ENCODE measurements at regions not wholly inside any gene's neighbourhood (a gene's known extent, or its start where the extent isn't known, plus 50 kb on each side); places are given as distances from the start of the nearest gene placed in this dataset.

DNA sequence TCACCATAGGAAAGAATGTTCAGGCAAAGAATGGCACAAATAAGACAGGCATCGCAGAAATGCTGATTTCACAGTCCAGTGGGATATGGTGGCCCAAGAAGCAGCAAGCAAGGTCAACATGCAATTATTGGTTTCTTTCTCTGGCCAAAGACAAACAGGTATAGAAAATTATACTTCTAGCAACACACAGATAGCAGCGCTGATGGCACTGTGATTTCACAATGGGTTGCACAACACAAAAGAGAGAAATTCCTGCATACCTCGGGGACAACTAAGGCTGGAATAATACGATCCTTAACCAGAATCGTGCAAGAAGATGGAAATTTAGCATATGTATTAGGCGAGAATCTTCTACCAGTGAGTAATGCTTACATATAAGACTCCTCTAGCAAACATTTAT is 76.3 kb upstream of the NR2F2 start:
- ATAC-seq (no peak), DNase-seq (no peak)
- POLR2A ChIA-PET, result no interaction called here
- no peaks in the 10 kb centered on the region for H3K4me1 Mint-ChIP-seq
- peaks cover 3 to 25% (median 6%) of the 10 kb centered on the region in 5 donors for H3K27me3 Mint-ChIP-seq
- H3K36me3 Mint-ChIP-seq, result no peaks in the 10 kb centered on the region
- H3K27ac Mint-ChIP-seq, result no peak overlapping the region
- no peak overlapping the region for H3K4me3 Mint-ChIP-seq
- peaks cover 0 to 13% (median 2%) of the 10 kb centered on the region in 9 donors for H3K9me3 Mint-ChIP-seq

GRCh38 chr15:96255599-96255998 is 74.9 kb upstream of the NR2F2 start:
- ATAC-seq, result no peak
- no peak for DNase-seq
- no peak overlapping the region for H3K4me3 Mint-ChIP-seq
- peaks cover 2 to 37% (median 6%) of the 10 kb centered on the region in 5 donors for H3K27me3 Mint-ChIP-seq
- H3K36me3 Mint-ChIP-seq, result no peaks in the 10 kb centered on the region
- POLR2A ChIA-PET, result no interaction called here
- H3K4me1 Mint-ChIP-seq, result no peaks in the 10 kb centered on the region
- H3K27ac Mint-ChIP-seq, result no peak overlapping the region
- H3K9me3 Mint-ChIP-seq, result peaks cover 0 to 13% (median 0%) of the 10 kb centered on the region in 9 donors

- ATAC-seq, result no peak
- POLR2A ChIA-PET, result no interaction called here
- Mint-ChIP-seq H3K4me3 (no peak overlapping the region), H3K27ac (no peak overlapping the region), H3K36me3 (no peaks in the 10 kb centered on the region), H3K27me3 (peaks cover under 1 to 36% (median 7%) of the 10 kb centered on the region in 5 donors), H3K4me1 (no peaks in the 10 kb centered on the region), H3K9me3 (peaks cover 0 to 5% (median 0%) of the 10 kb centered on the region in 9 donors)
- no peak for DNase-seq
Observed at GRCh38 chr15:96261575-96262034, 68.9 kb upstream of the NR2F2 start.

- Mint-ChIP-seq H3K27me3 (peaks cover 2 to 36% (median 7%) of the 10 kb centered on the region in 5 donors), H3K36me3 (no peaks in the 10 kb centered on the region), H3K4me1 (no peaks in the 10 kb centered on the region), H3K9me3 (peaks cover 0 to 5% (median 0%) of the 10 kb centered on the region in 9 donors), H3K4me3 (no peak overlapping the region), H3K27ac (no peak overlapping the region)
- ATAC-seq (no peak), DNase-seq (no peak)
- POLR2A ChIA-PET, result no interaction called here
Observed at GRCh38 chr15:96262097-96262496, 68.4 kb upstream of the NR2F2 start.

GRCh38 chr15:96262549-96263489 is 67.7 kb upstream of the NR2F2 start:
- DNase-seq (no peak), ATAC-seq (no peak)
- no peak overlapping the region for H3K4me3 Mint-ChIP-seq
- H3K36me3 Mint-ChIP-seq, result no peaks in the 10 kb centered on the region
- H3K27ac Mint-ChIP-seq, result no peak overlapping the region
- peaks cover 2 to 36% (median 9%) of the 10 kb centered on the region in 5 donors for H3K27me3 Mint-ChIP-seq
- H3K4me1 Mint-ChIP-seq, result no peaks in the 10 kb centered on the region
- peaks cover 0 to 5% (median 0%) of the 10 kb centered on the region in 9 donors for H3K9me3 Mint-ChIP-seq
- POLR2A ChIA-PET, result no interaction called here

GRCh38 chr15:96264351-96264798 is 66.1 kb upstream of the NR2F2 start:
- ATAC-seq (no peak), DNase-seq (no peak)
- H3K4me3 Mint-ChIP-seq, result no peak overlapping the region
- POLR2A ChIA-PET, result no interaction called here
- peaks cover 2 to 26% (median 8%) of the 10 kb centered on the region in 5 donors for H3K27me3 Mint-ChIP-seq
- peaks cover 0 to 5% (median 0%) of the 10 kb centered on the region in 9 donors for H3K9me3 Mint-ChIP-seq
- no peaks in the 10 kb centered on the region for H3K36me3 Mint-ChIP-seq
- H3K4me1 Mint-ChIP-seq, result no peaks in the 10 kb centered on the region
- no peak overlapping the region for H3K27ac Mint-ChIP-seq

GRCh38 chr15:96264801-96265515 is 65.5 kb upstream of the NR2F2 start:
- no peak overlapping the region for H3K4me3 Mint-ChIP-seq
- ATAC-seq, result no peak
- no peaks in the 10 kb centered on the region for H3K36me3 Mint-ChIP-seq
- peaks cover 2 to 20% (median 8%) of the 10 kb centered on the region in 5 donors for H3K27me3 Mint-ChIP-seq
- H3K4me1 Mint-ChIP-seq, result no peaks in the 10 kb centered on the region
- DNase-seq, result no peak
- H3K27ac Mint-ChIP-seq, result no peak overlapping the region
- H3K9me3 Mint-ChIP-seq, result peaks cover 0 to 5% (median 0%) of the 10 kb centered on the region in 9 donors
- POLR2A ChIA-PET, result no interaction called here

DNA sequence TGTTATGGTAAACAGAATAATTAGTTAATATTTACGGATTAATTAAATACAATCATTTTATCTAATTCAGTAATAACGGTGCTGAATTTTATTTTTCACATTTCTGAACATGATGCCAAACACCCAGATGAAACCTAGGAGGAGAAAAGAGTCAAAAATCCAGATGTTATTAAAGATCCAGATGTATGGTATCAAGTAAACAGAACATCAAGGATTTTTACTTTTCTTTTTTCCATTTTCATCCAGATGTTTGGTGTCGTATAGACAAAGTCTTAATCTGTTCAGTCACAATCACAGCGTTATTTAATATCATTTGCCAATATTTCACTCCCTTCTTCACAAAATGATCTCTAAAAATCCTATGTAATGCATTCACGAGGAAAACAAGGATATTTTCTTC is 64.0 kb upstream of the NR2F2 start:
- Mint-ChIP-seq H3K4me3 (no peak overlapping the region), H3K4me1 (no peaks in the 10 kb centered on the region), H3K27me3 (peaks cover 2 to 11% (median 8%) of the 10 kb centered on the region in 5 donors), H3K27ac (no peak overlapping the region), H3K9me3 (peaks cover 0 to 5% (median 0%) of the 10 kb centered on the region in 9 donors), H3K36me3 (no peaks in the 10 kb centered on the region)
- no peak for DNase-seq
- POLR2A ChIA-PET, result no interaction called here
- ATAC-seq, result no peak

DNA sequence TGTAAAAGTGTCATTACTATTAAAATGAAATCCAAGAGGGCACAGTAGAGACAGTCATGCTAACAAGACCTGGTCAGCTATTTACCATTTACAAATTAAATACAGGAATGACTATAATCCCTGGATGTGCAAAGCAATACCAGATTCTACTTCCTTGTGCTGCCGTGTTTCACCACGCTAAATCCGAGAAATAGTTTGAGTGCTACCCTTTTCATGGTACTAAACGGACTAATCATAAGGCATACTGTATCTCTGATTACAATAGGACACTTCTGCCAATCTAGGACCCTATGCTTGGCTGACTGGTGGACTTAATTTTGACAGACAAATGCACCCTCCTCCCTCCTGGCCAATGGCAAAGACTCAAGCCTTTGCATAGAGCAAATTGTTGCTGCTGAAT is 63.0 kb upstream of the NR2F2 start:
- POLR2A ChIA-PET, result no interaction called here

GRCh38 chr15:96268442-96269204 is 61.9 kb upstream of the NR2F2 start:
- peaks cover 0 to 7% (median 0%) of the 10 kb centered on the region in 9 donors for H3K9me3 Mint-ChIP-seq
- no peak for ATAC-seq
- POLR2A ChIA-PET, result no interaction called here
- DNase-seq, result no peak
- H3K4me3 Mint-ChIP-seq, result no peak overlapping the region
- no peaks in the 10 kb centered on the region for H3K36me3 Mint-ChIP-seq
- H3K27me3 Mint-ChIP-seq, result peaks cover 2 to 21% (median 10%) of the 10 kb centered on the region in 5 donors
- no peak overlapping the region for H3K27ac Mint-ChIP-seq
- peaks cover 0 to 2% (median 0%) of the 10 kb centered on the region in 4 donors for H3K4me1 Mint-ChIP-seq

More for the DNA sequence above, 63.0 kb upstream of the NR2F2 start:
- DNase-seq, result no peak
- Mint-ChIP-seq H3K4me3 (no peak overlapping the region), H3K27me3 (peaks cover 2 to 14% (median 10%) of the 10 kb centered on the region in 5 donors), H3K4me1 (no peaks in the 10 kb centered on the region), H3K36me3 (no peaks in the 10 kb centered on the region), H3K9me3 (peaks cover 0 to 7% (median 0%) of the 10 kb centered on the region in 9 donors), H3K27ac (no peak overlapping the region)
- no peak for ATAC-seq

DNA sequence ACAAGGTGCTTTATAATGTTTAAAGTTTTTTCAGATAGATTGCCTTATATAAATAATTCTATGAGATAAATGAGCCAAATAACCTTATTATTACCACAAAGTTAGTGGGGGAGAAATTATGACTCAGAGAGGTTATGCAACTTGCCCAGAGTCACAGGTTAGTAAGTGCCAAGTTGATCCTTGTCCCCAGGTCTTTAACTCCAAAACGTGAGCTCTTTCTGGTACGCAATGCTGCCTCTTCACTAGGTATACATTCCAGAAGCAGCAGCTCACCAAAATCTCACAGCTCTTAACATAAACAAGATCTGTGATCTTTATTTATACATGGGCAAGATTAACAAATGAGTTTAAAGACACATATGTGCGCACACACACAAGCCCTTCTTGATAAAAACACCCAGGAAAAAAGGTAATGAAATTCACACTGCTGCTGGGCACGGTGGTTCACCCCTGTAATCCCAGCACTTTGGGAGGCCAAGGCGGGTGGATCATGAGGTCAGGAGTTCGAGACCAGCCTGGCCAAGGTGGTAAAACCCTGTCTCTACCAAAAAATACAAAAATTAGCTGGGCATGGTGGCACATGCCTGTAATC is 59.8 kb upstream of the NR2F2 start:
- no peak overlapping the region for H3K4me3 Mint-ChIP-seq

DNA sequence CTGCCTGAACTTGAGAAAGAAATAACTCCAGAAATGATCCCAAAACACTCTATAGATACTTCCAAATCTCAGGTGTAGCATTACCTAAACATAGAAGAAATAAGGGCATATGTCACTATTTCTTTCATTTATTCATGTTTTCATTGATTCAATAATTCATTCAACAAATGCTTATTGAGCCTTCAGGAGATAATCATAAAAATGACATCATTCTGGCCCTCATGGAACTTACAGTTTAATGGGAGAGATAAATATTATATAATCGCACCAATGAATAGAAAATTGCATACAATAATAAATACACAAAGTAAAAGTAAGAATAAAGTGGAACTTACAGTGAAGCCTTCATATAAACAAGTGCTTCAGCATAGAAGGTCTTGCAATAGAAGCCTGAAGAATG is 58.1 kb upstream of the NR2F2 start:
- DNase-seq, result no peak
- H3K4me1 Mint-ChIP-seq, result peaks cover 0 to 2% (median 0%) of the 10 kb centered on the region in 4 donors
- peaks cover 0 to 24% (median 7%) of the 10 kb centered on the region in 5 donors for H3K27me3 Mint-ChIP-seq
- H3K36me3 Mint-ChIP-seq, result no peaks in the 10 kb centered on the region
- H3K9me3 Mint-ChIP-seq, result peaks cover 0 to 2% (median 0%) of the 10 kb centered on the region in 9 donors
- H3K27ac Mint-ChIP-seq, result no peak overlapping the region
- no peak for ATAC-seq
- POLR2A ChIA-PET, result no interaction called here
- H3K4me3 Mint-ChIP-seq, result no peak overlapping the region

More for the DNA sequence above, 59.8 kb upstream of the NR2F2 start:
- Mint-ChIP-seq H3K36me3 (no peaks in the 10 kb centered on the region), H3K27ac (no peak overlapping the region), H3K27me3 (peaks cover 0 to 17% (median 4%) of the 10 kb centered on the region in 5 donors), H3K4me1 (peaks cover 0 to 2% (median 0%) of the 10 kb centered on the region in 4 donors), H3K9me3 (peaks cover 0 to 2% (median 0%) of the 10 kb centered on the region in 9 donors)
- DNase-seq, result no peak
- ATAC-seq, result no peak
- POLR2A ChIA-PET, result no interaction called here
